ENCODE measurements at regions not wholly inside any gene's neighbourhood (a gene's known extent, or its start where the extent isn't known, plus 50 kb on each side); places are given as distances from the start of the nearest gene placed in this dataset.
A peak's percentile ranks its signal among the peaks of the same experiment; 100 is the strongest.

DNA sequence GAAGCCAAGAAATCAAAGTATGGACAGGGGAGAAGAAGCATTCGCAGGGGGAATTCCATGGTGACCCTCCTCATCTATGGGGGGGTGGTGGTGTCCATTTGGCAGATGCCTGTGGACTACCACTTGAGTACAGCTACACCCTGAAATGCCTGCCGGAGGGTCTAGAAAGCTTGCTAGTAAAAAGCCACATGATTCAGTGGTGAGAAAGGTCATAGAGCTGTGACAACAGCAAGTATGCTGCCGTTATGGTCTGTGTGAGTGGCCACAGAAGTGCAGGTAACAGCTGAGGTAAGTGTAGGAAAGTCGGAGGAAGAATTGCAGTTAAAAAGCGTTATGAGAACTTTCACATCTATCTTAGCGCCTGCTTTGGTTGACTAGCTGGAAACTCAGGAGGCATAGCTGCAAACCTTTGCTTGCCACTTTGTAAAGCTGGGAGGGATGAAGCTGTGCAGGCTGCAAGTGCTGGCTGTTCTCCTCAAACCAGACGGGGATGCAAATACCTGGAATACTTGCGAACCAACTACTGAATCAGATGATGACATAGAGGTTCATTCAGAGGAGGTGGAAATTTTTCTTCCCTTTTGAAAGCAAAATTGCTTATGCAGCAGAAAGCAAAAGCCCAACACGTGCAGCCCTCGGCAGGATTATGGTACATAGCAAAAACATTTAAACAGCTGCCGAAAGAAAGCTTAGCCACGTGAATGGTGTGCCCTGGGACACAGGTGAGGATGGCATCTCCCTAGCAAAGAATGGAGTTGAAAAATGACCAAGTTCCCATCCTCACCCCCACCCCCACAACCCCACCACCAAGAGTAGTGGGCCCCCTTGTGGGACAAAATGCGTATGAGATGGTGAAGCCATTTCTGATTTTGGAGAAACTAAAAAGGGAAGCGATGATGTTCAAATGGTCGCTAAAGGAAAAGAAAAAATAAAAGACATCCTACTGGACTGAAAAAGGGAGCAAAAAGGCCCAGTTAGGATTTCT, 287.0 kb downstream of the RERGL start:
- no peak for DNase-seq

DNA sequence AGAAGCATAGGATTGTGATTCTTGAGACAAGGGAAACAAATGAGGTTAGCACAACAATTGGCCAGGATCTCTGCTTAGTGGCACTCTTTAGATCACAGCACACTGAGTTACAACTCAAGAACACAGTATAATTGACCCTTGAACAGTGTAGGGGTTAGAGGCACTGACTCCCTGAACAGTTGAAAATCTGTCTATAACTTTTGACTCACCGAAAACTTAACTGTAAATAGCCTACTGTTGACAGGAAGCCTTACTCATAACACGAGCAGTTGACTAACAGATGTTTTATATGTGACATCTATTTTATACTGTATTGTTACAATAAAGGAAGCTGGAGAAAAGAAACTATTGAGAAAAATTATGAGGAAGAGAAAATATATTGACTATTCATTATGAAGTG, 296.1 kb downstream of the RERGL start:
- peak in 1 of 5 experiments; percentile 53 for DNase-seq

DNA sequence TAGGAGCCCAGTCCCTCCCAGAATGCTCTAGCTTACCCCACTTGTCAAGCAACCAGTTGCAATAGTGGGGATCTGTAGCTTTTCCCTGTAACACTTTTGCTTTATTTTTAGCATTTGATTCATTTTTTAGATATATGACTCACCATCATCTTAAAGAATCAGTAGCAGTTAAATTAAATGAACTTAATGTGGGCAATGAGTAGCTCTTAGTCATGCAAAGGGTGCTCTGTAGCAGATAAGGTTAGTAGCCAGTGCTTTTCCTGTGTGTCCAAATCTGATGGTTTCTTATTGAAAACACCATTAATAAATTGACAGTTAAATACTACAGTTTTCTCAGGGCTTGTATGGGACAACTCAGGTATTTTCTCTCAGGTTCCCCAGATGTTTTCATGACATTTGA, 311.8 kb downstream of the RERGL start:
- DNase-seq, result no peak

DNA sequence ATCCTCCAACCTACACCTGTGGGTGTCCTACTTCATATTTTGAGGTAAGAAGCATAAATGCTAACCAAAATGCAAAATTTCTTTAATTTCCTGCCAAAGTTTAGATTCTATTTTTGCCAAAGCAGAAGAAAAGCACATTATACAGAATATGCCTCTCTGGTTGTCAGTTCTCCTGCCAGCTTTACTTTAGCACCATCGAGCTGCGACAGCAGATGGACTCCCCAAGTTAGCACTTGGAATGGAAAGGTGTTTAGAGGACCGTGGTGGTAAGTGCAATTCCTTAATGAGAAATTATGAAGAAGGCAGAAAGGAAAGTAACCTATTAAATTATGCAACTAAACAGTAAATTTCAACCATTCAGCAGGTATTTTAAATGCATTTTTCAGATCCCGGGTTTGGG, 326.6 kb downstream of the RERGL start:
- DNase-seq, result no peak

DNA sequence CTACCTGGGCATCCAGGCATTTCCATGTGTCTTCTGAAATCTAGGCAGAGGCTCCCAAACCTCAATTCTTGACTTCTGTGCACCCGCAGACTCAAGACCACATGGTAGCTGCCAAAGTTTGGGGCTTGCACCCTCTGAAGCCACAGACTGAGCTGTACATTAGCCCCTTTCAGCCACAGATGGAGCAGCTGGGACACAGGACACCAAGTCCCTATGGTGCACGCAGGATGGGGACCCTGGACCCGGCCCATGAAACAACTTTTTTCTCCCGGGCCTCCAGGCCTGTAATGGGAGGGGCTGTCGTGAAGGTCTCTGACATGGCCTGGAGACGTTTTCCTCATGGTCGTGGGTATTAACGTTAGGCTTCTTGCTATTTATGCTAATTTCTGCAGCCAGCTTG, 330.0 kb downstream of the RERGL start:
- DNase-seq, result no peak

Data from T-helper 2 cell (primary cell).